Heart left ventricle (tissue), 16 donors: ENCODE measurements at regions not wholly inside any gene's neighbourhood (a gene's known extent, or its start where the extent isn't known, plus 50 kb on each side); places are given as distances from the start of the nearest gene placed in this dataset.

ENCODE experiments used
- ATAC-seq, 4 donors: fragments of 200-7000 bp; cut with Tn5 transposase; one replicate each; pipeline ENCODE4 v1.9.1; 2020 to 2022; ENCODE audit warnings: moderate library complexity in 4 of 4, mild to moderate bottlenecking in 3 of 4, moderate number of reproducible peaks in 1 of 4
- DNase-seq, 5 donors: peaks; one replicate each; pipeline ENCODE4 v3.0.0-alpha.2; 2020
- H3K27ac ChIP-seq, 12 donors: fragments of 200-600 bp; sonication (generic) in 4 of 12; one replicate each; pipeline versions ENCODE4 v1.5.0 to v1.8.0; 2016 to 2022; ENCODE audit warnings: mild to moderate bottlenecking in 2 of 12
- H3K27me3 ChIP-seq, 9 donors: fragments of 200-600 bp; sonication (generic) in 2 of 9; one replicate each; pipeline versions ENCODE4 v1.5.1 to v1.8.0; 2016 to 2022; ENCODE audit warnings: mild to moderate bottlenecking in 3 of 9
- H3K36me3 ChIP-seq, 9 donors: fragments of 200-600 bp; sonication (generic) in 2 of 9; one replicate each; pipeline versions ENCODE4 v1.5.0 to v1.8.0; 2018 to 2022; ENCODE audit warnings: mild to moderate bottlenecking in 2 of 9
- H3K4me1 ChIP-seq, 12 donors: fragments of 200-600 bp; sonication (generic) in 4 of 12; one replicate each; pipeline versions ENCODE4 v1.5.0 to v1.8.0; 2016 to 2022; ENCODE audit warnings: mild to moderate bottlenecking in 3 of 12
- H3K4me3 ChIP-seq, 12 donors: fragments of 200-600 bp; sonication (generic) in 4 of 12; one replicate each; pipeline versions ENCODE4 v1.5.0 to v1.8.0; 2017 to 2022; ENCODE audit warnings: mild to moderate bottlenecking in 9 of 12, moderate library complexity in 4 of 12
- H3K9me3 ChIP-seq, 12 donors: fragments of 200-600 bp; sonication (generic) in 4 of 12; one replicate each; pipeline versions ENCODE4 v1.5.0 to v1.8.0; 2016 to 2022; ENCODE audit warnings: mild to moderate bottlenecking in 1 of 12
- CTCF ChIP-seq, 12 donors: fragments of 200-600 bp; sonication (generic) in 4 of 12; IDR thresholded peaks; one replicate each; pipeline versions ENCODE4 v1.5.0 to v1.8.0; 2018 to 2022; ENCODE audit warnings: antibody characterized with exemption in 12 of 12, mild to moderate bottlenecking in 5 of 12
- POLR2A ChIP-seq, 2 donors: fragments of 450-650 bp; IDR thresholded peaks; one replicate each; pipeline ENCODE4 v1.6.1; 2017; ENCODE audit warnings: antibody characterized with exemption in 2 of 2, mild to moderate bottlenecking in 2 of 2, moderate library complexity in 2 of 2
- WGBS, 4 donors: extraction: QIAGEN DNeasy Blood & Tissue Kit in 2 of 4; methylation state at CpG; one replicate each; pipeline versions ENCODE4 v1.1.5 to v1.1.7; 2013 to 2018; 5-methylcytosine and 5-hydroxymethylcytosine counted together
- intact Hi-C, 10 donors: fragments of 100-400 bp; cut with DNase I; formaldehyde crosslinking; loops; one replicate each; pipeline versions ENCODE4 v1.11.1 to v1.14.2; 2022
- donor health status: ischemic (EF 13 %, LVEDD 7.1; RV severe dilation, severe dysfunction).
- donor health status: healthy with polysubstance abuse.
- donor health status: DM: no; HTN: yes; CAD: no.
- donor health status: DM: no; HTN: no; CAD: no.
- donor health status: ischemic (EF 25% LVEDD 6.9; RV normal size, moderate dysfunction).
- donor health status: ischemic (EF 25% LVEDD 5.7; RV mildly dilated, moderate dysfunction).
- donor health status: healthy.
- donor health status: DM: yes; HTN: yes; CAD: no.
- donor health status: ischemic (EF 35%, LVEDD 5.7; RV mildly dilated, moderate dysfunction).
- donor health status: nonischemic (EF 11% LVEDD 7.7; RV severe dilation, severe dysfunction).
- donor health status: DM: yes; HTN: yes; CAD: no.
- donor health status: PGD.
- donor health status: ischemic (EF 29% LVEDD 5.4; RV normal size, mild dysfunction).
- donor health status: nonischemic (EF 23%, LVEDD 6.1; RV moderate dilation, normal function).

GRCh38 chr7:52119537-52119936, 802.9 kb upstream of the COBL start:
- Histone ChIP-seq H3K27ac (no peak overlapping the region), H3K4me1 (no peaks in the 10 kb centered on the region), H3K27me3 (no peaks in the 10 kb centered on the region), H3K9me3 (no peaks in the 10 kb centered on the region), H3K36me3 (no peaks in the 10 kb centered on the region), H3K4me3 (no peak overlapping the region)
- ATAC-seq (no peak), DNase-seq (no peak)
- 9 to 16% (median 11%) methylated on average over 2 of the region's 2 CpGs for WGBS, 4 donors
- intact Hi-C loops = no loop called here
- TF ChIP-seq CTCF (IDR thresholded peaks at IDR 0.05) = no peak
- TF ChIP-seq POLR2A (IDR thresholded peaks at IDR 0.05) = no peak

- no peak for DNase-seq
- Histone ChIP-seq H3K36me3 (no peaks in the 10 kb centered on the region), H3K27ac (no peak overlapping the region), H3K27me3 (no peaks in the 10 kb centered on the region), H3K4me1 (no peaks in the 10 kb centered on the region), H3K9me3 (peaks cover 0 to 8% (median 0%) of the 10 kb centered on the region in 12 donors), H3K4me3 (no peak overlapping the region)
- no peak for ATAC-seq
- TF ChIP-seq CTCF (IDR thresholded peaks at IDR 0.05) (no peak), POLR2A (IDR thresholded peaks at IDR 0.05) (no peak)
- intact Hi-C loops = no loop called here
- 45 to 59% (median 50%) methylated on average over 3 of the region's 3 CpGs for WGBS, 4 donors
Measured at GRCh38 chr7:52114509-52114908, 797.9 kb upstream of the COBL start.

GRCh38 chr7:52114056-52114455, 797.4 kb upstream of the COBL start:
- WGBS, 4 donors = 7 to 21% (median 20%) methylated on average over 2 of the region's 2 CpGs
- Histone ChIP-seq H3K4me1 (no peaks in the 10 kb centered on the region), H3K4me3 (no peak overlapping the region), H3K36me3 (no peaks in the 10 kb centered on the region), H3K27ac (no peak overlapping the region), H3K9me3 (peaks cover 0 to 8% (median 0%) of the 10 kb centered on the region in 12 donors), H3K27me3 (no peaks in the 10 kb centered on the region)
- DNase-seq (no peak), ATAC-seq (no peak)
- intact Hi-C loops = no loop called here
- no peak for TF ChIP-seq POLR2A (IDR thresholded peaks at IDR 0.05)
- no peak for TF ChIP-seq CTCF (IDR thresholded peaks at IDR 0.05)

- H3K4me1 ChIP-seq = no peaks in the 10 kb centered on the region
- intact Hi-C loops = no loop called here
- no peaks in the 10 kb centered on the region for H3K27me3 ChIP-seq
- WGBS, 4 donors = 69 to 70% (median 69%) methylated on average over 5 of the region's 5 CpGs
- no peak for TF ChIP-seq POLR2A (IDR thresholded peaks at IDR 0.05)
- no peak overlapping the region for H3K4me3 ChIP-seq
- no peak for DNase-seq
- peaks cover 0 to 15% (median 0%) of the 10 kb centered on the region in 12 donors for H3K9me3 ChIP-seq
- H3K36me3 ChIP-seq = no peaks in the 10 kb centered on the region
- H3K27ac ChIP-seq = no peak overlapping the region
- no peak for ATAC-seq
Measured at GRCh38 chr7:52107355-52107754, 790.7 kb upstream of the COBL start.

GRCh38 chr7:52095861-52096260, 779.3 kb upstream of the COBL start:
- no peak overlapping the region for H3K4me3 ChIP-seq
- intact Hi-C loops = no loop called here
- H3K36me3 ChIP-seq = no peaks in the 10 kb centered on the region
- no peak overlapping the region for H3K27ac ChIP-seq
- H3K27me3 ChIP-seq = no peaks in the 10 kb centered on the region
- 67 to 75% (median 70%) methylated on average over 1 of the region's 1 CpG for WGBS, 4 donors
- DNase-seq (no peak), ATAC-seq (no peak)
- H3K4me1 ChIP-seq = no peaks in the 10 kb centered on the region
- peaks cover 0 to 27% (median 0%) of the 10 kb centered on the region in 12 donors for H3K9me3 ChIP-seq
- TF ChIP-seq POLR2A (IDR thresholded peaks at IDR 0.05) (no peak), CTCF (IDR thresholded peaks at IDR 0.05) (no peak)
